GM18858 (cell line): ENCODE measurements at regions not wholly inside any gene's neighbourhood (a gene's known extent, or its start where the extent isn't known, plus 50 kb on each side); places are given as distances from the start of the nearest gene placed in this dataset.

Experiments
- ATAC-seq: cut with Tn5 transposase; IDR thresholded peaks from one replicate; pipeline ENCODE4 v1.9.1; 2021; ENCODE audit not compliant: unreplicated experiment

GRCh38 chr19:31500197-31500830, 151.1 kb upstream of the TSHZ3 start:
- no peak for ATAC-seq

DNA sequence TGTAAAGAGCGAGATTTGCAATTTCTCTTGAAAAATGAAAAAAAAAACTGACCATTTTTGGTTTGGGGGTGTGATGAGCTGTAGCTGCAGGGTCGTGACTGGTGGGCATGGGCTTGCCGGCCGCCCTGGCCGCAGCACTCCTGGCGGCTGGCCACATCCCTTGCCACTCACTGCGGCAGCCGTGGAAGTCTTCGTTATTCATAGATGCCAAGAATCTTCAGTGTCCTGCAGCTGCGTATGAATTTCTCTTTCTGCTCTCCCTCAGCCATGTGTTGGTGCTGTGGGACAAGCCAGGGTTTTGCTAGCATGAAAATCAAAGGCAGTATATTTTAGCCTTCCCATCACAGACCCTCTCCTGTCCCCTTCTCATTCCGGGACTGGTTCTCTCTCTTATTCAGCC, 151.7 kb upstream of the TSHZ3 start:
- ATAC-seq, result no peak

DNA sequence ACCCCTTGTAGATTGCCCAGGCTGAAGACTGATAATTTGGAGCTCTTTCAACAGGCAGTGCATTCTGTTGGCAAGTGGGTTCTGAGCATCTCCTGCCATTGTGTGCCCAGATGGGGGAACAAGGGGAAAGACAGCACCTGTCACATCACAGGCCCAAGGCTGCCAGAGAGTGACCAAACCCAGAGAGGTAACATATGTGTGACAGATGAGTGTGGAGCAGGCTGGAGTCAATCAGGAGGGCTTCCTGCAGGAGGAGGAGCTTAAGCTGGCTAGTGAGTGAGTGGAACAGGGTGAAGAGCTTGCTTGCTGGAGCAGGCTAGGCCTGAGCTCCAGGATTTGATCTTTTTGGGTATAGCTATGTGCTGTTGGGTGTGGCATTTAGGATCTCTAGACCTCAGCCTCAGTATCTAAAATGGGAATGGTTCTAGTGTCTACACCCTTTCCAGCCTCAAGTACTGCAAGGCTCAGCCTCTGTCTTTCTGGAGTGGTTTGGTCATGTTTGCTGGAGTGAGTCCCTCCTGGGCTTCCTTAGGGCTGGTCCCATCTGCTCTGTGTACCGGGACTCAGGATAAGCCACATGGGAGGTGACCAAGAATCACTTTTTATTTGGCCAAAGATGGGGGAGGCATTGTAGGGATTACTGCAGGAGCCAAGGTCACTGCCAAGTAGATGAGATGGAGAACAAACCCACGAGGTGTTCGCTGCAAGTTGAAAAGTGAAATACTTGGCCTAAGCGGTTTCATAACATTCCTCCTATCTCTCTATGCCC, 152.4 kb upstream of the TSHZ3 start:
- no peak for ATAC-seq

GRCh38 chr19:31502536-31503170, 153.4 kb upstream of the TSHZ3 start:
- no peak for ATAC-seq

DNA sequence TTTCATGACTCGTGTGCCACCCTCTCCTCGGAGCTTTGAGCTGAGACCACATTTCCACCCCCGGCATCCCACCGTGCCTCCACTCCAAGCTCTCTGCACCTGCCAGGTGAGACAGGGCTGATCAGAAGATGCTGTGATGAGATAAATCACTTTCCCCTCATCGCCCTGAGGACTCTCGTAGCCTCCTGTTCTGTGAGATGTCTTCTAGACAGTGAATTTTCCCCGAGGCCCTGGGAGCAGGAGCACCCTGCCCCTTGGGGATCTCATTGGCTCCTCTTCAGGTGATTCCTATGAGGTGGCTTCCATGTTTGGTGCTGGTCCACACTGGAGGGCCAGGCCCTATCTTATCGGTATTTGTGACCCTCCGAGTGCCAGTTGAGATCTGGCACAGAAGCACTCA, 154.0 kb upstream of the TSHZ3 start:
- no peak for ATAC-seq

- ATAC-seq, result no peak
Measured at GRCh38 chr19:31504221-31504620, 155.0 kb upstream of the TSHZ3 start.

DNA sequence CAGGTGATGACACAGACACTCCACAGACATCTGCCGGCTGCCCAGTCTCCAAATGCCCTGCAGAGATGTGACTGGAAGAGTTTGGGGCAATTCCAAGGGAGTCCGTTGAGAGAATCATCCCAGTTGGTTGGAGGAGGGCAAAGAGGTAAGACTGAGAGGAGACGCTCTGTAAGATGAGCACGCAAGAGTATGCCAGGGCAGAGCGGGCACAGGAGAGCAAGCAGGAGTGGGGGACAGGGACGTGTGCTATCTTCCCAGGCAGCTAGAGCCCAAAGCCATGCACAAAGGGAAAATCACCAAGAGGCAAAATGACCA, 156.3 kb upstream of the TSHZ3 start:
- no peak for ATAC-seq

GRCh38 chr19:31506102-31506501, 156.9 kb upstream of the TSHZ3 start:
- ATAC-seq, result no peak

DNA sequence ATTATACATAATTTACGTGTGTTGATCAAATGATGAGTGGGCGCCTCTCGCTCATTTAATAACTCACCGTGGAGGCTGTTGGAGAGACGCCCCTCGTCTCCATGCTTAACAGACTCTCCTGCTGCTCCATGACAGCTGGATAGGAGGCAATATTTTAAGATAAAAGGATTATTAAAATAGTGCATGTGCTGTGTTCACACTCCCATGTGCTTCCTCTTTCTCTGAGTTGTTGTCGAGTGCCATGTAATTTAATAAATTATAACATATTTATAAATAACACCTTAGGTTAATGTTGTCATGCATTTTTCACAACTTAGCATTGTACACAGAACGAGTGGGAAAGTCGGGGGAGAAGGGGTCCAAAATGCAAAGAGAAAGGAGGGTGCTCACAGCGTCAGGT, 161.4 kb upstream of the TSHZ3 start:
- no peak for ATAC-seq

- no peak for ATAC-seq
Measured at GRCh38 chr19:31511098-31511497, 161.9 kb upstream of the TSHZ3 start.

DNA sequence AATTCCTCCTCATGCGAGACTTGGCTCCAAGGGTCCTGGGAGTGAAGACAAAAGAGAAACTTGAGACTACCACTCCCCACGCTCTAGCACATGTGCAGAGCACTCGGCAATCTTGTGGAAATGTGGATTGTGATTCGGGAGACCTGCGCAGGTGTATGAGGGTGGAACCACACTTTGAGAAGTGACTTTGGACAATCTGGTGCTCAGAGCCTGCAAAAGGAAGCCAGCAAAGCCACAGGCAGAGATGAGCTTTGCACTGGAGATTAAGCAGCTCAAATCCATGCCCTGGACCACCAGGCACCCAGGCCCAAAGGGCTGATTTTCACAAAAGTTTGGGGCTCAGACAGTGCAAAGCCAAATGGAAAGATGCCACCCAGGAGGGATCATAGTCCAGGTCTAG, 162.5 kb upstream of the TSHZ3 start:
- no peak for ATAC-seq

- ATAC-seq, result no peak
Measured at GRCh38 chr19:31512181-31512970, 163.1 kb upstream of the TSHZ3 start.

GRCh38 chr19:31513841-31514240, 164.6 kb upstream of the TSHZ3 start:
- no peak for ATAC-seq

DNA sequence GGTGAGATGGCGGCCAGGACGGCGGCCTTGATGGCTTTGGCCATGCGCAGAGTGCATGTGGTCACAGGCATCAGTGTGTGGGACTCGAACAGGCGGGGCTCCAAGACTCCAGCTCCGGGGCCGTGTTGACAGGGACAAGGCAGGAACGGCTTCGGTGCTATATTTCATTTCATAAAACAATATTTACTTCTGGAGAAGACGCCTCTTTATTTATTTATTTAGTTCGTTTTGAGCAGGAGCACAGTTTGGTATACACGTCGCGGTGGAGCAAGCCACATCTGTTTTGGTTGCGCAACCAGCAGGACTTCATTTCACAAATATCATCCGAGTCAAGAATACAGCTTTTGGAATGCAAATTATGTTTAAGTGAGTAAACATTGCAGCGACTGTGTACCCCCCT, 166.7 kb upstream of the TSHZ3 start:
- no peak for ATAC-seq

GRCh38 chr19:31516756-31517155, 167.5 kb upstream of the TSHZ3 start:
- no peak for ATAC-seq

- ATAC-seq, result no peak
Measured at GRCh38 chr19:31517224-31518180, 168.3 kb upstream of the TSHZ3 start.

GRCh38 chr19:31518216-31519020, 169.2 kb upstream of the TSHZ3 start:
- ATAC-seq, result no peak

DNA sequence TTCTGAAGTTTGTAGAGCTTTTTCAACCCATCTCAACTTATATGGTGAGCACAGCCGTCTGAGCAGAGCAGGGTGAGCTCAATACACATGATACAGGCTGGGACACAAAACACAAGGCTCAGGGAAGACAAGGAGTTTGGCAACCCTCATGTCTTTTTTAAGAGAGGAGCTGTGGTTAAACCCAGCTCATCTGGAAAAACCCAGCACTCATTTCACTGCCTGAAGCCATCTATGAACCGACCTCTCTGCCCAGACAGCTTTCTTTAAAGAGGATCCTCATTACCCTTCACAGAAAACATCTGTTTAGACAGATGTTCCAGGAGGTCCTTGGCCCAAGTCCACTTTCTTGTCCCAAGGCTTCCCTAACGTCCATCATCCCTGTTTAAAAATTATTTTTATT, 170.0 kb upstream of the TSHZ3 start:
- ATAC-seq, result no peak

- no peak for ATAC-seq
Measured at GRCh38 chr19:31519908-31520307, 170.7 kb upstream of the TSHZ3 start.

DNA sequence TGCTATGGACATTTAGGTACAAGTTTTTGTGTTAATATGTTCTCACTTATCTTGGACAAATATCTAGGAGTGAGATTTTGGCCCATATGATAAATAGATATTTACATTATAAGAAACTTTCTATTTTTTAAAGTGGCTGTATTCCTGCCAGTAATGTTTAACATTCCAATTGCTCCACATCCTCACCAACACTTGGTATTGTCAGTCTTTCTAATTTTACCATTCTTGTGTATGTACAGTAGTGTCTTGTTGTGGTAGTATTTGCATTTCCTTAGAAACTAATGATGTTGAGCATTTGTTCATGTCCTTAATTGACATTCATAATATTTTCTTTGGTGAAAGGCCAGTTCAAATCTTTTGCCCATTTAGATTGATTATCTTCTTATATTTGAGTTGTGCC, 171.4 kb upstream of the TSHZ3 start:
- no peak for ATAC-seq
